ENCODE measurements at regions not wholly inside any gene's neighbourhood (a gene's known extent, or its start where the extent isn't known, plus 50 kb on each side); places are given as distances from the start of the nearest gene placed in this dataset.

DNA sequence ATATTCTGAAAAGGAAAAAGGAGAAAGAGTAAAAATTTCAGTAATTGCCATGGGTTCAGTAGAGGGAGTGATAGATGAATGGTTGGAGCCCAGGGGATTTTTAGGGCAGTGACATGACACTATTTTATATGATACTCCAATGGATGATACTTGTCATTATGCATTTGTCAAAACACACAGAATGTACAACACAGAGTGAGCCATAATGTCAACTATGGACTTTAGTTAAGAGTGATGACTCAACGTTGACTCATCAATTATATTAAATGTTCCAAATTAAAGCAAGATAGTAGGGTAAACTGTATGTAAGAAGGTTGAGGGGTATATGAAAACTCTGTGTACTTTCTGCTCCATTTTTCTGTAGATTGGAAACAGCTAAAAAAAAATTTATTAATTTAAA is 586.4 kb downstream of the TAF11L14 start:
- intact Hi-C loops (cut with DNase I, micrococcal nuclease) = no loop called here
- TF ChIP-seq, protein P1, sequence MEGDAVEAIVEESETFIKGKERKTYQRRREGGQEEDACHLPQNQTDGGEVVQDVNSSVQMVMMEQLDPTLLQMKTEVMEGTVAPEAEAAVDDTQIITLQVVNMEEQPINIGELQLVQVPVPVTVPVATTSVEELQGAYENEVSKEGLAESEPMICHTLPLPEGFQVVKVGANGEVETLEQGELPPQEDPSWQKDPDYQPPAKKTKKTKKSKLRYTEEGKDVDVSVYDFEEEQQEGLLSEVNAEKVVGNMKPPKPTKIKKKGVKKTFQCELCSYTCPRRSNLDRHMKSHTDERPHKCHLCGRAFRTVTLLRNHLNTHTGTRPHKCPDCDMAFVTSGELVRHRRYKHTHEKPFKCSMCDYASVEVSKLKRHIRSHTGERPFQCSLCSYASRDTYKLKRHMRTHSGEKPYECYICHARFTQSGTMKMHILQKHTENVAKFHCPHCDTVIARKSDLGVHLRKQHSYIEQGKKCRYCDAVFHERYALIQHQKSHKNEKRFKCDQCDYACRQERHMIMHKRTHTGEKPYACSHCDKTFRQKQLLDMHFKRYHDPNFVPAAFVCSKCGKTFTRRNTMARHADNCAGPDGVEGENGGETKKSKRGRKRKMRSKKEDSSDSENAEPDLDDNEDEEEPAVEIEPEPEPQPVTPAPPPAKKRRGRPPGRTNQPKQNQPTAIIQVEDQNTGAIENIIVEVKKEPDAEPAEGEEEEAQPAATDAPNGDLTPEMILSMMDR (IDR thresholded peaks at IDR 0.05) = no peak
- no peak for ATAC-seq
- no peak for DNase-seq
- no peaks in the 10 kb centered on the region for H3K36me3 ChIP-seq (ENCODE audit: low read depth)
- H3K4me1 ChIP-seq (ENCODE audit: low read depth) = no peaks in the 10 kb centered on the region
- no peak overlapping the region for H3K4me3 ChIP-seq
- H3K9me3 ChIP-seq = peaks cover 3% of the 10 kb centered on the region

- TF ChIP-seq, protein P1 (IDR thresholded peaks at IDR 0.05) = no peak
- Histone ChIP-seq H3K36me3 (ENCODE audit: low read depth) (no peaks in the 10 kb centered on the region), H3K4me1 (ENCODE audit: low read depth) (no peaks in the 10 kb centered on the region), H3K9me3 (no peaks in the 10 kb centered on the region), H3K4me3 (no peak overlapping the region)
- ATAC-seq = no peak
- no peak for DNase-seq
- intact Hi-C loops (cut with DNase I, micrococcal nuclease) = no loop called here
These were observed 602.1 kb downstream of the TAF11L14 start for GRCh38 chr5:18236386-18236785.

DNA sequence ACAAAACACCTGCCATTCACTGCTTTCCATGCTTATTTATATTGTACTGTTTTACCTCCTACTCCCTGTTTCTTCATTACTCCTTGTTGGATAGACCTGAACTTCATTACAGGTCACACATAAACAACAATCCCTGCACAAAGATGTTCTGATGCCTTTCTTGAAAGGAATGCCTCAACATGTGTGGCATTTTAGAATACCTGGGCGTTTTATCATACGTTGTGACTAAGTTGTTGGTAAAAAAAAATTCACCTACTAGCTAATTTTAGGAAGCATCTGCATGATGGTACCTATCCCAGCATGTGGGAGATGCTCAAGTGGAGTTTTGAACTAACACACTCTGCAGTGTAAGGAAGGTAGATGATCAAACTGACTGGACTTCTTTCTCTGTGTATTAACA is 604.1 kb downstream of the TAF11L14 start:
- no peak for DNase-seq
- TF ChIP-seq, protein P1 (IDR thresholded peaks at IDR 0.05) = no peak
- Histone ChIP-seq H3K36me3 (ENCODE audit: low read depth) (no peaks in the 10 kb centered on the region), H3K4me3 (no peak overlapping the region), H3K9me3 (no peaks in the 10 kb centered on the region), H3K4me1 (ENCODE audit: low read depth) (no peaks in the 10 kb centered on the region)
- intact Hi-C loops (cut with DNase I, micrococcal nuclease) = no loop called here
- no peak for ATAC-seq

- DNase-seq = no peak
- no peaks in the 10 kb centered on the region for H3K36me3 ChIP-seq (ENCODE audit: low read depth)
- no peaks in the 10 kb centered on the region for H3K9me3 ChIP-seq
- no peaks in the 10 kb centered on the region for H3K4me1 ChIP-seq (ENCODE audit: low read depth)
- TF ChIP-seq, protein P1 (IDR thresholded peaks at IDR 0.05) = no peak
- no peak overlapping the region for H3K4me3 ChIP-seq
- intact Hi-C loops (cut with DNase I, micrococcal nuclease) = no loop called here
- no peak for ATAC-seq
These were observed 606.7 kb downstream of the TAF11L14 start for GRCh38 chr5:18240971-18241370.

GRCh38 chr5:18243846-18244245 is 609.6 kb downstream of the TAF11L14 start:
- ATAC-seq (no peak), DNase-seq (no peak)
- TF ChIP-seq, protein P1 (IDR thresholded peaks at IDR 0.05) = no peak
- Histone ChIP-seq H3K4me1 (ENCODE audit: low read depth) (no peaks in the 10 kb centered on the region), H3K36me3 (ENCODE audit: low read depth) (no peaks in the 10 kb centered on the region), H3K9me3 (peaks cover 9% of the 10 kb centered on the region), H3K4me3 (no peak overlapping the region)
- intact Hi-C loops (cut with DNase I, micrococcal nuclease) = no loop called here

DNA sequence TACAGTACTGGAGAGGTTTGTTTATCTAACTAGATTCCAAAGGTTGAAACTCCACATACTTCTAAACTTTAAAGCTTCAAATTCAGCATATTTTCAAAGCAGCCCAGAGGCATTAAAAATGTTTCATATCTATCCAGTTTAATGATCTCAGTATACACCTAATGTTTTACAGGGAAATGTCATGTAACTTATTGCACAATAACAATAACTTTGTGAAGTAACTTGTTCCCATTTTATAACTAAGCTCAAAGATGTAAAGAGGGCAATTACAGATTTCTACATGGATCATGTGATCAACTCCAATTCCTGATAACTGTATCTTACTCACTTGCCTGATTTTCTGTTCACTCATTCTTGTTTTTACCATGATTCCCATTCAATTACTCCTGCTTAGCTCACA is 610.0 kb downstream of the TAF11L14 start:
- intact Hi-C loops (cut with DNase I, micrococcal nuclease) = no loop called here
- DNase-seq = no peak
- no peaks in the 10 kb centered on the region for H3K4me1 ChIP-seq (ENCODE audit: low read depth)
- H3K36me3 ChIP-seq (ENCODE audit: low read depth) = no peaks in the 10 kb centered on the region
- TF ChIP-seq, protein P1 (IDR thresholded peaks at IDR 0.05) = no peak
- ATAC-seq = no peak
- peaks cover 9% of the 10 kb centered on the region for H3K9me3 ChIP-seq
- no peak overlapping the region for H3K4me3 ChIP-seq
